ENCODE measurements at regions not wholly inside any gene's neighbourhood (a gene's known extent, or its start where the extent isn't known, plus 50 kb on each side); places are given as distances from the start of the nearest gene placed in this dataset.

- H3K36me3 ChIP-seq: no peaks in the 10 kb centered on the region
- no peaks in the 10 kb centered on the region for H3K27me3 ChIP-seq
- DNase-seq: no peak
- 76 to 88% methylated on average over 1 of the region's 1 CpG for WGBS, 2 donors
- H3K4me1 ChIP-seq: no peaks in the 10 kb centered on the region
- H3K4me3 ChIP-seq (replicated peaks in 1 of 3): no peak overlapping the region
- no peak for TF ChIP-seq CTCF (IDR thresholded peaks at IDR 0.05)
- TF ChIP-seq POLR2A (IDR thresholded peaks at IDR 0.05): no peak
- no peak overlapping the region for H3K27ac ChIP-seq
- H3K9me3 ChIP-seq: no peaks in the 10 kb centered on the region
- intact Hi-C loops (cut with DNase I): no loop called here
Measured at GRCh38 chr5:120298981-120299380, 165.1 kb upstream of the PRR16 start.

- Histone ChIP-seq H3K36me3 (no peaks in the 10 kb centered on the region), H3K27ac (no peak overlapping the region), H3K27me3 (no peaks in the 10 kb centered on the region), H3K4me1 (no peaks in the 10 kb centered on the region), H3K9me3 (no peaks in the 10 kb centered on the region), H3K4me3 (replicated peaks in 1 of 3) (no peak overlapping the region)
- no peak for DNase-seq
- TF ChIP-seq CTCF (IDR thresholded peaks at IDR 0.05) (no peak), POLR2A (IDR thresholded peaks at IDR 0.05) (no peak)
- 8 to 20% methylated on average over 2 of the region's 2 CpGs for WGBS, 2 donors
- intact Hi-C loops (cut with DNase I): no loop called here
Measured at GRCh38 chr5:120304663-120305062, 159.4 kb upstream of the PRR16 start.

GRCh38 chr5:120306303-120306702, 157.8 kb upstream of the PRR16 start:
- WGBS, 2 donors: 57 to 64% methylated on average over 3 of the region's 3 CpGs
- Histone ChIP-seq H3K27ac (no peak overlapping the region), H3K4me1 (no peaks in the 10 kb centered on the region), H3K27me3 (no peaks in the 10 kb centered on the region), H3K36me3 (no peaks in the 10 kb centered on the region), H3K4me3 (replicated peaks in 1 of 3) (no peak overlapping the region), H3K9me3 (no peaks in the 10 kb centered on the region)
- intact Hi-C loops (cut with DNase I): no loop called here
- TF ChIP-seq CTCF (IDR thresholded peaks at IDR 0.05) (no peak), POLR2A (IDR thresholded peaks at IDR 0.05) (no peak)
- DNase-seq: no peak

- H3K9me3 ChIP-seq: no peaks in the 10 kb centered on the region
- H3K36me3 ChIP-seq: no peaks in the 10 kb centered on the region
- no peaks in the 10 kb centered on the region for H3K27me3 ChIP-seq
- H3K4me1 ChIP-seq: no peaks in the 10 kb centered on the region
- no peak overlapping the region for H3K27ac ChIP-seq
- no peak overlapping the region for H3K4me3 ChIP-seq (replicated peaks in 1 of 3)
- DNase-seq: no peak
- intact Hi-C loops (cut with DNase I): no loop called here
- no peak for TF ChIP-seq POLR2A (IDR thresholded peaks at IDR 0.05)
- TF ChIP-seq CTCF (IDR thresholded peaks at IDR 0.05): no peak
Measured at GRCh38 chr5:120314191-120314590, 149.9 kb upstream of the PRR16 start.

GRCh38 chr5:120320626-120321025, 143.5 kb upstream of the PRR16 start:
- DNase-seq: no peak
- intact Hi-C loops (cut with DNase I): no loop called here
- TF ChIP-seq POLR2A (IDR thresholded peaks at IDR 0.05): no peak
- no peak for TF ChIP-seq CTCF (IDR thresholded peaks at IDR 0.05)
- Histone ChIP-seq H3K27me3 (no peaks in the 10 kb centered on the region), H3K9me3 (no peaks in the 10 kb centered on the region), H3K27ac (no peak overlapping the region), H3K36me3 (no peaks in the 10 kb centered on the region), H3K4me1 (no peaks in the 10 kb centered on the region), H3K4me3 (replicated peaks in 1 of 3) (no peak overlapping the region)
